GM12878 (cell line): ENCODE measurements at regions not wholly inside any gene's neighbourhood (a gene's known extent, or its start where the extent isn't known, plus 50 kb on each side); places are given as distances from the start of the nearest gene placed in this dataset.

ENCODE experiments used
- ATAC-seq: fragments of 200-7000 bp; cut with Tn5 transposase; 3 replicates; pipeline ENCODE4 v1.9.1; 2020; ENCODE audit warnings: mild to moderate bottlenecking, moderate library complexity
- BruUV-seq: library from RNA; stranded (reverse); fragments of 400-500 nt; replicated peaks from 2 replicates; lab custom pipeline; 2021; lab: Mats Ljungman, UMichigan
- CTCF ChIA-PET: fragments of 300-600 bp; sonication (Branson Sonifier 250); formaldehyde crosslinking; extraction: SDS; loops from one replicate; lab custom pipeline; 2021; ENCODE audit warnings: inconsistent platforms; lab: Yijun Ruan, JAX
- POLR2A ChIA-PET: fragments of 350-600 bp; formaldehyde crosslinking; extraction: SDS; loops from one replicate; lab custom pipeline; 2021; ENCODE audit warnings: inconsistent platforms; lab: Charles Lee
- RAD21 ChIA-PET: fragments of 300-600 bp; sonication (Branson Sonifier 250); formaldehyde crosslinking; loops from one replicate; lab custom pipeline; 2023; ENCODE audit warnings: antibody characterized with exemption; ENCODE audit not compliant: unreplicated experiment; lab: Charles Lee
- SMC1A ChIA-PET: fragments of 300-600 bp; sonication (Branson Sonifier 250); formaldehyde crosslinking; loops from one replicate; lab custom pipeline; 2023; ENCODE audit not compliant: unreplicated experiment, uncharacterized antibody; lab: Charles Lee
- DNase-seq: peaks from one replicate; pipeline ENCODE4 v3.0.0-alpha.2; 2011; ENCODE audit warnings: low read depth, low spot score
- FAIRE-seq: peaks from 3 replicates; lab custom pipeline; 2011; peaks lifted over from hg19 to GRCh38; lab: Jason Lieb, UNC
- H2AFZ ChIP-seq: 2 replicates; pipeline ENCODE4 v1.6.0; 2011; ENCODE audit warnings: low read depth, low read length, control low read depth; ENCODE audit not compliant: control insufficient read depth
- H3K27ac ChIP-seq: 2 replicates; pipeline ENCODE4 v1.5.1; 2011; ENCODE audit warnings: control low read depth; ENCODE audit not compliant: control insufficient read depth, insufficient read depth
- H3K27me3 ChIP-seq, 2 experiments: replicated peaks in 1 of 2; 2 replicates each; pipeline versions ENCODE4 v1.6.0 to v1.6.1; 2011; ENCODE audit warnings: low read length in 1 of 2; ENCODE audit not compliant: control insufficient read depth in 2 of 2, insufficient read depth in 2 of 2
- H3K36me3 ChIP-seq, 2 experiments: 2 replicates each; pipeline ENCODE4 v1.5.1; 2011; ENCODE audit warnings: low read length in 1 of 2; ENCODE audit not compliant: control insufficient read depth in 2 of 2, insufficient read depth in 2 of 2
- H3K4me1 ChIP-seq: 2 replicates; pipeline ENCODE4 v1.6.1; 2011; ENCODE audit warnings: mild to moderate bottlenecking, low read length, moderate library complexity, mixed read lengths; ENCODE audit not compliant: control insufficient read depth, insufficient read depth
- H3K4me2 ChIP-seq: 2 replicates; pipeline ENCODE4 v1.6.0; 2011; ENCODE audit warnings: control low read depth; ENCODE audit not compliant: control insufficient read depth, insufficient read depth
- H3K4me3 ChIP-seq: fragments of 200-600 bp; sonication (generic); 2 replicates; pipeline ENCODE4 v1.5.1; 2016
- H3K79me2 ChIP-seq: 2 replicates; pipeline ENCODE4 v1.6.0; 2011; ENCODE audit warnings: low read length; ENCODE audit not compliant: control insufficient read depth, insufficient read depth
- H3K9ac ChIP-seq: 2 replicates; pipeline ENCODE4 v1.8.0; 2011; ENCODE audit warnings: low read length, control low read depth, mixed read lengths; ENCODE audit not compliant: control insufficient read depth, insufficient read depth
- H3K9me3 ChIP-seq: replicated peaks from 3 replicates; pipeline ENCODE4 v1.5.1; 2011; ENCODE audit warnings: mild to moderate bottlenecking, low read length; ENCODE audit not compliant: control insufficient read depth, insufficient read depth
- H4K20me1 ChIP-seq: 2 replicates; pipeline ENCODE4 v1.6.0; 2011; ENCODE audit not compliant: control insufficient read depth, insufficient read depth
- ATF7 ChIP-seq: fragments of 450-650 bp; IDR thresholded peaks from 2 replicates; pipeline ENCODE4 v1.6.1; 2016; ENCODE audit warnings: low read depth, mild to moderate bottlenecking
- BMI1 ChIP-seq: fragments of 450-650 bp; IDR thresholded peaks from 2 replicates; pipeline ENCODE4 v1.6.1; 2016; ENCODE audit warnings: mild to moderate bottlenecking, moderate library complexity, borderline replicate concordance
- CBX5 ChIP-seq: sonication (generic); IDR thresholded peaks from 2 replicates; pipeline ENCODE4 v1.6.1; 2016; ENCODE audit warnings: low read depth, moderate library complexity, mild to moderate bottlenecking, inconsistent platforms
- CEBPB ChIP-seq, 2 experiments: fragments of 150-350 bp in 1 of 2; IDR thresholded peaks; 2 replicates each; pipeline ENCODE4 v1.6.1; 2012 to 2014; ENCODE audit warnings: low read depth in 2 of 2, low read length in 2 of 2, borderline replicate concordance in 1 of 2, inconsistent platforms in 1 of 2
- DPF2 ChIP-seq: fragments of 450-650 bp; IDR thresholded peaks from 2 replicates; pipeline ENCODE4 v1.6.1; 2017; ENCODE audit warnings: mild to moderate bottlenecking
- EGR1 ChIP-seq, 2 experiments: IDR thresholded peaks; 1 replicate in 1 of 2; 2 replicates in 1 of 2; pipeline ENCODE4 v1.6.1; 2011 to 2012; ENCODE audit warnings: low read depth in 2 of 2, low read length in 2 of 2, borderline replicate concordance in 1 of 2, mild to moderate bottlenecking in 1 of 2, moderate library complexity in 1 of 2
- FOXK2 ChIP-seq: fragments of 450-650 bp; IDR thresholded peaks from 2 replicates; pipeline ENCODE4 v1.6.1; 2017; ENCODE audit warnings: mild to moderate bottlenecking, moderate library complexity
- GABPA ChIP-seq: IDR thresholded peaks from 2 replicates; pipeline ENCODE4 v1.6.1; 2014; ENCODE audit warnings: antibody characterized with exemption, low read depth, mild to moderate bottlenecking, inconsistent platforms
- HDAC6 ChIP-seq: fragments of 200-600 bp; sonication (generic); IDR thresholded peaks from one replicate; pipeline ENCODE4 v1.8.0; 2017; ENCODE audit warnings: antibody characterized with exemption; ENCODE audit not compliant: unreplicated experiment
- JUND ChIP-seq: IDR thresholded peaks from 2 replicates; pipeline ENCODE4 v1.6.1; 2012; ENCODE audit warnings: low read depth, mild to moderate bottlenecking, low read length, improper control_type of control experiment, moderate library complexity
- MEF2A ChIP-seq: IDR thresholded peaks from 2 replicates; pipeline ENCODE4 v1.6.1; 2011; ENCODE audit warnings: low read depth, mild to moderate bottlenecking, low read length, moderate library complexity; ENCODE audit not compliant: insufficient read depth
- NFXL1 ChIP-seq: fragments of 450-650 bp; IDR thresholded peaks from 2 replicates; pipeline ENCODE4 v1.6.1; 2017; ENCODE audit warnings: antibody characterized with exemption, mild to moderate bottlenecking, borderline replicate concordance
- NRF1 ChIP-seq: conservative IDR thresholded peaks from 2 replicates; pipeline ENCODE4 v1.6.1; 2011; ENCODE audit warnings: mild to moderate bottlenecking, low read depth, low read length, improper control_type of control experiment
- RAD21 ChIP-seq: IDR thresholded peaks from 2 replicates; pipeline ENCODE4 v1.6.1; 2011; ENCODE audit warnings: mild to moderate bottlenecking, low read depth, low read length, moderate library complexity; ENCODE audit not compliant: insufficient read depth
- RB1 ChIP-seq: fragments of 450-650 bp; formaldehyde crosslinking; IDR thresholded peaks from 2 replicates; pipeline ENCODE4 v1.6.1; 2017; ENCODE audit warnings: mild to moderate bottlenecking, borderline replicate concordance
- RBBP5 ChIP-seq: fragments of 200-600 bp; sonication (generic); conservative IDR thresholded peaks from 2 replicates; pipeline ENCODE4 v1.6.1; 2016
- SIX5 ChIP-seq: IDR thresholded peaks from 2 replicates; pipeline ENCODE4 v1.6.1; 2011; ENCODE audit warnings: mild to moderate bottlenecking, low read depth, low read length, moderate library complexity; ENCODE audit not compliant: severe bottlenecking
- WGBS: methylation state at CpG from one replicate; pipeline ENCODE4 v1.1.6; 2016; ENCODE audit warnings: low lambda C conversion rate; ENCODE audit not compliant: insufficient replicate concordance, insufficient coverage; ENCODE audit errors: missing lambda C conversion rate; 5-methylcytosine and 5-hydroxymethylcytosine counted together
- in situ Hi-C: fragments of 300-500 bp; cut with MboI; formaldehyde crosslinking; loops from 9 replicates; pipeline ENCODE4 v1.14.3; 2018; ENCODE audit warnings: mixed read lengths
- intact Hi-C: fragments of 100-400 bp; cut with micrococcal nuclease; formaldehyde crosslinking; loops from one replicate; pipeline ENCODE4 v1.14.2; 2022; ENCODE audit not compliant: unreplicated experiment
- TF ChIP-seq, protein P1 (sequence below): fragments of 450-650 bp; conservative IDR thresholded peaks from 2 replicates; pipeline ENCODE4 v1.6.1; 2017; ENCODE audit warnings: mild to moderate bottlenecking, moderate library complexity

DNA sequence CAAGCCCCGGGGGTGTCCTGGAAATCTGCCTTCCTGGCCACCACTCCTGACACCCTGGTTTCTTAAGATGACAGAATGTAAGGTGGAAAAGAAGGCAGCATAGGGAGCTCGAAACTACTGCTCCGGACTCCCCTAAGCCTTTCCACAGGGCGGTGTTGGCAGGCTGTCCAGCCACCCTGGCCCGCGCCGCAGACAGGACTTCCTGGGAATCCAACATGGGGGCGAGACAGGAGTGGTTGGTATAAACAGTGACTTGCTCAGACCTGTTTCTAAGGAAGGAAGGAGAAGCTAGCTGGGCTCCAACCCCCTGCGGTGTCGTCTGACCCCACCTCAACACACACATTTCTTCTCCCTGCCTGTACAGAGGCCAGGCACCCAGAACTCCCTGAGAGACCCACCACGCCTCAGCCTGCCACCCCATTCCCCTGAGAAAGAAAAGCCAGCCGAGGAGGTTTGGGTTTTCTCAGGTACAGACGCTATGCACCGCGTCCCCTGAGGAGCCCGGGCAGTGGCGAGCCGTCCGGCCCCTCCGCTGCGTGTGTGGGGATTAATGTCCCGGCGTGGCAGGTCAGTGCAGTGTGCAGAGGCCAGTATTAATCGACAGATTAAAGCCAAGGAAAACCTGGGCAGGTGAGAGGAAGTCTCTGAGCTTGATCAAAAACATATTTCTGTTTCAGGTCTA lies 349.6 kb upstream of the MKI67 start:
- H3K9me3 ChIP-seq, result no peaks in the 10 kb centered on the region
- RAD21 ChIA-PET, result no interaction called here
- ATAC-seq (no peak), DNase-seq (no peak), FAIRE-seq (no peak)
- no peak overlapping the region for H3K4me2 ChIP-seq
- SMC1A ChIA-PET, result no interaction called here
- H3K27ac ChIP-seq, result no peak overlapping the region
- H3K36me3 ChIP-seq, result no peaks in the 10 kb centered on the region
- H3K4me1 ChIP-seq, result no peaks in the 10 kb centered on the region
- in situ Hi-C loops (no loop called here), intact Hi-C loops (no loop called here)
- 53% methylated on average over 24 of the region's 24 CpGs for WGBS
- no TSS peak for BruUV-seq
- H2AFZ ChIP-seq, result no peak overlapping the region
- CTCF ChIA-PET, result no interaction called here
- POLR2A ChIA-PET, result no interaction called here
- no peaks in the 10 kb centered on the region for H3K79me2 ChIP-seq
- H4K20me1 ChIP-seq, result no peaks in the 10 kb centered on the region
- no peak overlapping the region for H3K9ac ChIP-seq
- H3K4me3 ChIP-seq, result no peak overlapping the region
- no peaks in the 10 kb centered on the region for H3K27me3 ChIP-seq
- TF ChIP-seq JUND (no peak), HDAC6 (no peak), CEBPB (IDR thresholded peaks at IDR 0.05; ENCODE audit: borderline replicate concordance in 1 of 2, low read depth in 2 of 2, low read length in 2 of 2) (no peak), EGR1 (IDR thresholded peaks at IDR 0.05; ENCODE audit: borderline replicate concordance in 1 of 2, low read depth in 2 of 2, low read length in 2 of 2) (no peak), RB1 (no peak), ATF7 (no peak), RBBP5 (no peak), BMI1 (no peak), MEF2A (no peak), NFXL1 (no peak), FOXK2 (no peak), SIX5 (no peak), RAD21 (no peak), NRF1 (no peak), DPF2 (no peak), GABPA (no peak), CBX5 (no peak)
- TF ChIP-seq, protein P1, sequence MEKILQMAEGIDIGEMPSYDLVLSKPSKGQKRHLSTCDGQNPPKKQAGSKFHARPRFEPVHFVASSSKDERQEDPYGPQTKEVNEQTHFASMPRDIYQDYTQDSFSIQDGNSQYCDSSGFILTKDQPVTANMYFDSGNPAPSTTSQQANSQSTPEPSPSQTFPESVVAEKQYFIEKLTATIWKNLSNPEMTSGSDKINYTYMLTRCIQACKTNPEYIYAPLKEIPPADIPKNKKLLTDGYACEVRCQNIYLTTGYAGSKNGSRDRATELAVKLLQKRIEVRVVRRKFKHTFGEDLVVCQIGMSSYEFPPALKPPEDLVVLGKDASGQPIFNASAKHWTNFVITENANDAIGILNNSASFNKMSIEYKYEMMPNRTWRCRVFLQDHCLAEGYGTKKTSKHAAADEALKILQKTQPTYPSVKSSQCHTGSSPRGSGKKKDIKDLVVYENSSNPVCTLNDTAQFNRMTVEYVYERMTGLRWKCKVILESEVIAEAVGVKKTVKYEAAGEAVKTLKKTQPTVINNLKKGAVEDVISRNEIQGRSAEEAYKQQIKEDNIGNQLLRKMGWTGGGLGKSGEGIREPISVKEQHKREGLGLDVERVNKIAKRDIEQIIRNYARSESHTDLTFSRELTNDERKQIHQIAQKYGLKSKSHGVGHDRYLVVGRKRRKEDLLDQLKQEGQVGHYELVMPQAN, result no peak
